ENCODE measurements at regions not wholly inside any gene's neighbourhood (a gene's known extent, or its start where the extent isn't known, plus 50 kb on each side); places are given as distances from the start of the nearest gene placed in this dataset.

DNA sequence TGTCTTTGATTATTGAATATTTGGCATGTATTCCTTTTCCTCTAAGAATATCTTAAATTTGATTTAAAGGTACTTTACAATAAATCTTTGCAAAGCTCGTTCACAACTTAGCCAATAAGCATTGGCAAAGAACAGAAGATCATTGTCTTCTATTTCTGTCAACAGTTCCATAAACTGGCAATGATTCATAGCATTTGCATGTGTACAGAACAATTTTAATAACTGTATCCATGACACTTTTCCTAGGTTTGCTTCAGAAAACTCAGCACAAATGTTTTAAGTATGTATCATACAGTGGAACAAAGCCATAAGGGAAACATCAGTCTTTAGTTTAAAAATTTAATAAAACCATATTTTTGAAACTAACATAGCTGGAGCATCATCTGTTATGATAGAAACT lies 462.7 kb upstream of the RPS6KA3 start:
- TF ChIP-seq POLR2A (IDR thresholded peaks at IDR 0.05) (no peak), CTCF (IDR thresholded peaks at IDR 0.05) (no peak)
